Ishikawa (cell line): ENCODE measurements at regions not wholly inside any gene's neighbourhood (a gene's known extent, or its start where the extent isn't known, plus 50 kb on each side); places are given as distances from the start of the nearest gene placed in this dataset.

ENCODE experiments used
- CEBPB ChIP-seq: IDR thresholded peaks from 2 replicates; pipeline ENCODE4 v1.6.1; 2012
- CREB1 ChIP-seq: IDR thresholded peaks from 2 replicates; pipeline ENCODE4 v1.6.1; 2012; ENCODE audit warnings: low read depth
- EGR1 ChIP-seq: IDR thresholded peaks from 2 replicates; pipeline ENCODE4 v1.6.1; 2012
- EP300 ChIP-seq: IDR thresholded peaks from 2 replicates; pipeline ENCODE4 v1.6.1; 2012; ENCODE audit warnings: borderline replicate concordance
- FOXM1 ChIP-seq: IDR thresholded peaks from 2 replicates; pipeline ENCODE4 v1.6.1; 2012; ENCODE audit warnings: low read depth, borderline replicate concordance
- MAX ChIP-seq: IDR thresholded peaks from 2 replicates; pipeline ENCODE4 v1.6.1; 2012
- NFIC ChIP-seq: IDR thresholded peaks from 2 replicates; pipeline ENCODE4 v1.6.1; 2012
- RAD21 ChIP-seq: IDR thresholded peaks from 2 replicates; pipeline ENCODE4 v1.6.1; 2012; ENCODE audit warnings: low read depth
- REST ChIP-seq: IDR thresholded peaks from 2 replicates; pipeline ENCODE4 v1.6.1; 2012; ENCODE audit warnings: low read depth, mild to moderate bottlenecking
- TAF1 ChIP-seq: IDR thresholded peaks from 2 replicates; pipeline ENCODE4 v1.6.1; 2012; ENCODE audit warnings: low read depth, mild to moderate bottlenecking
- TCF12 ChIP-seq: IDR thresholded peaks from 2 replicates; pipeline ENCODE4 v1.6.1; 2012; ENCODE audit warnings: low read depth
- TEAD4 ChIP-seq: IDR thresholded peaks from 2 replicates; pipeline ENCODE4 v1.6.1; 2012
- USF1 ChIP-seq: IDR thresholded peaks from 2 replicates; pipeline ENCODE4 v1.6.1; 2012
- YY1 ChIP-seq: IDR thresholded peaks from 2 replicates; pipeline ENCODE4 v1.6.1; 2012; ENCODE audit warnings: low read depth
- ZBTB7A ChIP-seq: IDR thresholded peaks from 2 replicates; pipeline ENCODE4 v1.6.1; 2012; ENCODE audit warnings: low read depth

GRCh38 chr9:135304886-135305285, 174.7 kb upstream of the PPP1R26 start:
- no peak for TF ChIP-seq USF1
- no peak for TF ChIP-seq YY1
- TF ChIP-seq CEBPB: no peak
- no peak for TF ChIP-seq REST
- no peak for TF ChIP-seq TCF12
- TF ChIP-seq EGR1: no peak
- no peak for TF ChIP-seq FOXM1
- no peak for TF ChIP-seq NFIC
- no peak for TF ChIP-seq MAX
- TF ChIP-seq TAF1: no peak
- no peak for TF ChIP-seq ZBTB7A
- TF ChIP-seq CREB1: no peak
- TF ChIP-seq EP300: no peak
- no peak for TF ChIP-seq TEAD4
- TF ChIP-seq RAD21: no peak

GRCh38 chr9:135305546-135306180, 173.9 kb upstream of the PPP1R26 start:
- TF ChIP-seq USF1 (no peak), YY1 (no peak), TAF1 (no peak), ZBTB7A (no peak), EP300 (no peak), TEAD4 (no peak), EGR1 (no peak), MAX (no peak), TCF12 (no peak), REST (no peak), CEBPB (no peak), CREB1 (no peak), RAD21 (no peak)

- TF ChIP-seq USF1 (no peak), TEAD4 (no peak), YY1 (no peak), ZBTB7A (no peak), REST (no peak), FOXM1 (no peak), TCF12 (no peak), EP300 (no peak), RAD21 (no peak), CEBPB (no peak), TAF1 (no peak), NFIC (no peak), CREB1 (no peak)
These were observed 172.9 kb upstream of the PPP1R26 start for GRCh38 chr9:135306699-135307098.

- TF ChIP-seq RAD21 (no peak), NFIC (no peak), YY1 (no peak), CREB1 (no peak), CEBPB (no peak), REST (no peak), FOXM1 (no peak), EP300 (no peak), TAF1 (no peak), TCF12 (no peak), TEAD4 (no peak), MAX (no peak), EGR1 (no peak), USF1 (no peak), ZBTB7A (no peak)
These were observed 172.3 kb upstream of the PPP1R26 start for GRCh38 chr9:135307300-135307699.
